SIG-M5 treated with dmso at 0.1 percent for 504 hours (cell line): ENCODE measurements at regions not wholly inside any gene's neighbourhood (a gene's known extent, or its start where the extent isn't known, plus 50 kb on each side); places are given as distances from the start of the nearest gene placed in this dataset.
"Not testable (repeated sequence)": the region's sequence is repeated elsewhere in the genome, so short reads cannot be mapped to it uniquely, and the experiment has no call there.

Source experiments
- DNase-seq: peaks from one replicate; lab custom pipeline; 2025; ENCODE audit not compliant: unreplicated experiment; lab: John Stamatoyannopoulos, UW

GRCh38 chr2:57402755-57403154 is 643.9 kb upstream of the VRK2 start:
- DNase-seq: no peak

- DNase-seq: peak; percentile 29
Observed at GRCh38 chr2:57407772-57408201, 638.8 kb upstream of the VRK2 start.

GRCh38 chr2:57408587-57408986 is 638.0 kb upstream of the VRK2 start:
- peak; percentile 10 for DNase-seq

DNA sequence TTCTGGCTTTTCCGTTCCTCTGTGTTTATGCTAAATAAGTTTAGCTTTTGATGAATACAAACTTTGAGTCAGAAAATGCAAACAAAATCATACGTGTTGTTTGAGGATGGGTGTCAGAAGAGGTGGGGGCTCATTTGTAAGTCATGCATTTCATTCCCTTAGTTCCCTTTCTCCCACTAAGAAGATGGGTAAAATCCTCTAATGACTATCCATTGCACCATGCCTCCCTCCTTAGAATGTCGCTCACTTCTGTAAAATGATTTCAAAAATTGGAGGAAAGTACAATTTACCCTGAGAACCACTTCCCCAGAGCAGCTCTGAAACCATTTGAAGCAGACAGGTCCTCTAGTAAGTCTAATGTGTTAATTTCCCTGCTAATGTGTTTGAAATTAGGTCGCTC is 629.6 kb upstream of the VRK2 start:
- no peak for DNase-seq

DNA sequence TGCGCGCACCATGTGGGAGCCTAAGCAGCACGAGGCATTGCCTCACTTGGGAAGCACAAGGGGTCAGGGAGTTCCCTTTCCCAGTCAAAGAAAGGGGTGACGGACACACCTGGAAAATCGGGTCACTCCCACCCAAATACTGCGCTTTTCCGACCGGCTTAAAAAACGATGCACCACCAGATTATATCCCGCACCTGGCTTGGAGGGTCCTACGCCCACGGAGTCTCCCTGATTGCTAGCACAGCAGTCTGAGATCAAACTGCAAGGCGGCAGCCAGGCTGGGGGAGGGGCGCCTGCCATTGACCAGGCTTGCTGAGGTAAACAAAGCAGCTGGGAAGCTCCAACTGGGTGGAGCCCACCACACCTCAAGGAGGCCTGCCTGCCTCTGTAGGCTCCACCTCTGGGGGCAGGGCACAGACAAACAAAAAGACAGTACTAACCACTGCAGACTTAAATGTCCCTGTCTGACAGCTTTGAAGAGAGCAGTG is 627.7 kb upstream of the VRK2 start:
- not testable (repeated sequence) for DNase-seq

DNA sequence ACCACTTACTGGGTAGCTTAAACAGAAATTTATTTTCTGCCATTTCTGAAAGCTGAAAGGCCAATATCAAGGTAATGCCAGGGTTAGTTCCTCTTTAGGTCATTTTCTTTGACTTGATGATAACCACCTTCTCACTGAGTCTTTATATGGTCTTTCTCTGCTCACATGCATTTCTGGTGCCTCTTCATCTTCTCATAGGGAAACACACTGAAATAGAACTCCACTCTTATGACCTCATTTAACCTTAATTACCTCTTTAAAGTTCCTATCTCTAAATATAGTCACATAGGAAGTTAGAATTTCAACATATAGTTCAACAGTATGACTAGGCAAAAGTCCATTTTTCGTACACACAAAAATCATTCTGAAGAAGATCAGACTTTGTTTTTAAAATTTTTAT is 616.8 kb upstream of the VRK2 start:
- DNase-seq: peak; percentile 91

DNA sequence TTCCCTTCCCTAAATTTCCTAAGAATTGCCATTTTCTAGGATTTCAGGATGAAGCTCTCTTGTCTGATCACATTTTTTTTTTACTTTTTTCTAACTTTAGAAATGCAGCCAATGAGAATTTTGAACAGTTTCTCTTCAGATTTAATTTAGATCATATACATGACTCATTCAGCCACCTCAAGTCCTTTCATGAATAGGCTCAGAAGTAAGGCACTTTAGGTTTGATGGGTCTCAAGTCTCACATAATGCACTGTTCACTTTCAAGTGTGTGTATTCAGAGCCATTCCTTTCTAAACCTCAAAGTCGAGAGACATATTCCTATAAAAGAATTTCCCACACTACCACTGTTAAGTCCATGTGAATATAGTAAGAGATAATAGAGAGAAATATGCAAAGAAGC is 614.1 kb upstream of the VRK2 start:
- DNase-seq: no peak

- peak; percentile 40 for DNase-seq
Observed at GRCh38 chr2:57434441-57434840, 612.2 kb upstream of the VRK2 start.

- no peak for DNase-seq
Observed at GRCh38 chr2:57434972-57435371, 611.6 kb upstream of the VRK2 start.

GRCh38 chr2:57437077-57437476 is 609.5 kb upstream of the VRK2 start:
- no peak for DNase-seq

- no peak for DNase-seq
Observed at GRCh38 chr2:57440437-57440836, 606.2 kb upstream of the VRK2 start.

- DNase-seq: no peak
Observed at GRCh38 chr2:57443086-57443485, 603.5 kb upstream of the VRK2 start.

DNA sequence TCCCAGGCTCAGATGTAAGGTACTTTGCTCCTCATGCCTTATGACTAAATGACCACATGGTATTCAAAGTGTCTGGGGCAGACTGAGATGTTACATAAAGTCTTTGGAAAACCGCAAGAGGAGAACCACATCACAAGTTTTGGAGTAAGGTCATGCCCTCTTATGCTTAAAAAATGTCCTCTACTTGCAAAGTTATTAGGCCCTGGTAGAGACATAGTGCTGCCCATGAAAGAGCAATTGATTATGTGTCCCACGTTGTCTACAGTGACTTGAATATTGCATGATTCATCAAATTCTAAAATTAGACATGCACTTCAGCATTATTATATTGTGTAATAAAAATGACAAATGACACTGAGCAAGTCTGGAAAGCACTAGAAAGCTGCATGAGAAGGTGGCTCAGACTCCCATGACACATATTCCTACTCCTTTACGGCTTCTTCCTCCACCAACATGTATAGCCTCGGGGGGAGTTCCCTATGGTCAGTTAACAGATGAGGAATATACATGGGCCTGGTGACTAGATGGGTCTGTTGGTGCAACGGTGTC is 602.6 kb upstream of the VRK2 start:
- DNase-seq: peak; percentile 65

DNA sequence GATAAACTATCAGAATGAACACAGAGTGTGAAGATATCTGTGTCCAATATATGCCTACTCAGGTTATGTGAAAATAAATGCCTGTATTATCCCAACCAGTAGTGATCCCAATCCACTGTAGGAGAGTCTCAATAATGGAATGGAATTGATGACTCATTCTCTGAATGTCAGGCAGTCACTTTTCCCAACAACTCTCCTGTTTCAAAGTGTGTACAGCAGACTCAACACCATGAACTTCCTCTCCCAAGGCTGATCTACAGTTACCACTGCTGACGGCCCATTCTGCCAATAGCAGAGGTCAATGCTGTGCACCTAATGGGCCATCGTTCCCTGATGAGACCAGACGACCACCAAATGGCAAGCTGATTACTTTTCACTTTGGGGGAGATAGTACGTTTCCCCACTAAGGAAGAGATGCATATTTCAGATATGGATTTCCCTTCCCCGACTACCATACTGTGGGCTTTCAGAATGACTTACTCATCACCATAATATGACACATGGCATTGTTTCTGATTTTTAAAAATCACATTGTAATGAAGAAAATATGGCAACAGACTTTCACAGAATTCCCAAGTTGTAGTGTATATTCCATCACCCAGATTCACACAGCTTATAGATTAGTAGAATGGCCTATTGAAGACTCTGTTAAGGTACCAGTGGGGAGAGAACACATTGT is 601.7 kb upstream of the VRK2 start:
- DNase-seq: no peak

DNA sequence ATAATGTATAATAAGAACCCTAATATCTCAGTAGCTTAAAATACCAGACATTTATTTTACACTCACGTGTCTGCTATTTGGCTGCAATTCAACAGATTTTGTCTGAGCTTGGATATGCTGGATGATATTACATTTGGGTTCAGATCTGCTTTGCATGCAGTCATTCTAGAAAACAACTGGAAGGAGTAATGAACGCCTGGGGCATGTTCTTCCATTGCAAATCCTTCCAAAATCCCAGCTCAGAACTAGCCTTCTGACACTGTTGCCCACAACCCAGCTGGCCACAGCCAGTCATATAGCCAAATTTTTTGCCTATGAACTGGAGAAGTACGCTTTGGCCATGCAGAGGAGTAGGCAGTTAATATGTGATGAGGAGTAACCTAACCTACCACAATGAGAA is 597.8 kb upstream of the VRK2 start:
- DNase-seq: no peak

DNA sequence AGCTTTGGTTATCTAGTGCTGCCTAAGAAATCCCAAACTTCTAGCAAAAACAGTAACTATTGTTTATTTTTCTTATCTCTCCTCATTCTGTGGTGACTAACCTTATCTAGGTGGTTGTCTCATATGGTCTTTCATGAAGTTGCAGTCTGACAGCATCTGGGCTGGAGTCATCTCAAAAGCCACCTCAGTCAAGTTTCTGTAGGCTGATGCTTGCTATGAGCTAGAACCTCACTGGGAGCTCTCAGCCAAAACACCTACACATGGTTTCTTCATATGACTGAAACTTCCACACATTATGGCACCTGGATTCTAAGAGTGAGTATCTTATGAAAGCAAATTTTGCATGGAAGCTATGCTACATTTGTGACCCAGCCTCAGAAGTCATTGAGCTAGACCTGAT is 596.4 kb upstream of the VRK2 start:
- DNase-seq: no peak

- DNase-seq: no peak
Observed at GRCh38 chr2:57452634-57453033, 594.0 kb upstream of the VRK2 start.

DNA sequence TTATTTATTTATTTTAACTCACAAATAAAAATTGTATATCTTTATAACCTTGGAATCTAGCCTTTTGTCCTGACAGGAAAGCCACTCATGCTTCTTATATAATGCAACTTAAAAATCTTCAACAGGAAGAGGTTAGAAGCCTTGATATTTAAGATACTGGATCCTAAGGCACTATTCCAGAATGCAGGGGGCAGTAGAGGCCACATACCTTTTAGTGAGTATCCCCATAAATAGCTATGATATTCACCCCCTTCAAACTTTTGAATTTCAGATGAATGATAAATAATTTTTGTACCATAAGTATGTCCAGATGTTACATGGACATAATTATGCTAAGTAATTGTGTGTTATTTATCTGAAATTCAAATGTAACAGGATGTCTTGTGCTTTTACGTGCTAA is 592.7 kb upstream of the VRK2 start:
- DNase-seq: no peak

DNA sequence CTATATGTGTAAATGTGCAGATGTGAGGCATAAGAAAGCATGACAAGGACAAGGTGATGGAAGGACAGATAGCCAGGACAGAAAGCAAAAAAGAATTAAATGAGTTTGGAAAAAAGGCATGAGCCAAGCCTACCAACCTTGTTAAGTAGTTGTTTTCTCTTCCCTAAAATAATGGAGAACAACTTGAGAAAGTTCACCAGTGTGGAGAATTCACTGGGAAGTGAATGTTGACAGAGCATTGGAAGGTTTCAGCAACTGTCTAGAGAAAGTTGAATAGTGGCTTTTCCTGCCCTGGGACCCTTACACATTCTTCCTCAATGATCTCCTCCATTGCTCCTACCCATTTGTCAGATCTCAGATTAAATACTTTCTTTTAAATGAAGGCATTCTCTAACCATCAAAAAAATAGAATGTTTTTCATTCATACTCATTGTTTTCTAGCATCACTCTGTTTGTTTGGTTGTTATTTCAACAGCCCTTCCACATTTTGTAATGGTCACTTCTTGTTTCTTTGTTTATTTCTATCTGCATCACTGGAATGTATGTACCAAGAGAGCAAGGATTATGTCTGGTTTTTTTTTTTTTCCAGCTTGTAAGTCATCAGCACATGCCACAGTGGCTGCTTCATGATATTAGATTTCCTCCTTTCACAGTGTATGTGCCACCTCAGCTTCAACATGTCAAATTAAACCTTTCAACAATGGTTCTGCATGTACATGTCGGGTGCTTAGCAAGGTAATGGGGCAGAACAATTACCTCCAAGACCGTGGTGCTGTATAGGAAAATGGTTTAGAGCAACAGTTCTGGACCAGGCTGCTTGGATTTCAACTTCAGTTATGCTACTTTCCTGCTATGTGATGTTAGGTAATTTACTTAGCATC is 586.0 kb upstream of the VRK2 start:
- no peak for DNase-seq

- DNase-seq: no peak
Observed at GRCh38 chr2:57461624-57462023, 585.0 kb upstream of the VRK2 start.

DNA sequence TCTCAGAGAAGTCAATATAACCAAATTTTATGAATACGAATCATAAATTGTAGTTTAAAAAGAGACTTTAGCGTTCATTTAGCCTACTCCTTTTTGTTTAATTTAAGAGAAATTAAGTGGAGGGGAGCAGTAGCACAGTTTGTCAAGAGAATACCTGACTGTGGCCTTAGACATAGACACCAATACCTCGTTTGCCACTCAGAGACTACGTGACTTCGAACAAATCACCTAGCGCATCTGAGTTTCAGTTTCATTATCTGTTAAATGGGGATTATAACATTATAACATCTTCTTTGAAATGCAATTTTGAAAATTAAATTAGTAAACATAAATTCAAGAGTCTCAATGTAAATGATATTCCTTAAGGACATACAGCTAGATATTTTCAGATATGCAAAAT is 581.5 kb upstream of the VRK2 start:
- no peak for DNase-seq

DNA sequence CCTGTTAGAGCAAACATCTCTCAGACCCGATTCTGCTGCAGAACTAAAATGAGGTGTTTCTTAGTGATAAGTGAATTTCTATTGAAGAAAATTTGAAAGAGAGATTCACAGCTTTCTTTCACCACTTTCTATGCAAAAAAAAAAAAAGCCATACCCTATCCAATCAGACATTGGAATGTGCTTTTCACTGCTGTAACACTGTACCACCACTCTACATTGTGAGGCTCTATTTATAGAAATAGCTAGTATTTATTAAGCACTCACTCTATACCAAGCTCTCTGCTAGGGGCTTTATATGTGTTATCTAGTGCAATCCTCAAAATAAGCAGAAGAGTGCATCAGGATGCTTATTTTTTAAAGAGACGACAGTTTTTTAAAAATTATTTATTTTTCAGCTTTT is 580.6 kb upstream of the VRK2 start:
- no peak for DNase-seq
